GM12875 (cell line): ENCODE measurements at regions not wholly inside any gene's neighbourhood (a gene's known extent, or its start where the extent isn't known, plus 50 kb on each side); places are given as distances from the start of the nearest gene placed in this dataset.

Experiments
- H3K4me3 ChIP-seq: one replicate; pipeline ENCODE4 v1.5.1; 2011; ENCODE audit warnings: low read depth, low read length, control low read depth
- CTCF ChIP-seq: IDR thresholded peaks from 2 replicates; pipeline ENCODE4 v1.5.1; 2011; ENCODE audit warnings: low read depth, mild to moderate bottlenecking, control low read depth, inconsistent platforms, low read length, moderate library complexity, borderline replicate concordance; ENCODE audit not compliant: insufficient read depth

GRCh38 chr11:135075740-135076139, 663.7 kb upstream of the B3GAT1 start:
- peak; percentile 70 for TF ChIP-seq CTCF
- H3K4me3 ChIP-seq: no peak overlapping the region

DNA sequence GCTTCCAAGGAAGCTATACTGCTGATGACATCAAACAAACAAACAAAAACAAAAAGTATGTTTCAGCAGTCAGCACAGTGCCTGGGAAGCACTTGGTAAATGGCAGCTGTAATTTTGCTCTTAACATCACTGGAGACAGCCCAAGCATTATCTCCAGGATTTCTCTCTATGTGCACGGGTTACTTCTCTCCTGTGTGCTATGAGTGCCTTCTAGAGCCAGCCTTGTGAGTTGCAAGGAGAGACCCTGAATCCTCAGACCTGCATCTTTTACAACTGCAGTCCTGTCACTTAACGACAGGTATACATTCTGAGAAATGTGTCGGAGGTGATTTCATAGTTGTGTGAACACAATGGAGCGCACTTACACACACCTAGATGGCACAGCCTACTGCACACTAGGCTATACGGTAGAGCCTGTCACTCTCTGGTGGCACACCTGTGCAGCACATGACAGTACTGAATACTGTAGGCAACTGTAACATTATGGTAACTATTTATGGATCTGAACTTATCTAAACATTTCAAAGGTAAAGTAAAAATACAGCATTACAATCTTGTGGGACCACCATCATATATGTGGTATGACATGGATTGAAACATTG, 662.5 kb upstream of the B3GAT1 start:
- TF ChIP-seq CTCF: no peak
- H3K4me3 ChIP-seq: no peak overlapping the region

- H3K4me3 ChIP-seq: no peak overlapping the region
- TF ChIP-seq CTCF: no peak
These were observed 661.8 kb upstream of the B3GAT1 start for GRCh38 chr11:135073870-135074269.

GRCh38 chr11:135073381-135073780, 661.3 kb upstream of the B3GAT1 start:
- H3K4me3 ChIP-seq: no peak overlapping the region
- TF ChIP-seq CTCF: no peak

GRCh38 chr11:135069890-135070289, 657.8 kb upstream of the B3GAT1 start:
- TF ChIP-seq CTCF: no peak
- H3K4me3 ChIP-seq: no peak overlapping the region

DNA sequence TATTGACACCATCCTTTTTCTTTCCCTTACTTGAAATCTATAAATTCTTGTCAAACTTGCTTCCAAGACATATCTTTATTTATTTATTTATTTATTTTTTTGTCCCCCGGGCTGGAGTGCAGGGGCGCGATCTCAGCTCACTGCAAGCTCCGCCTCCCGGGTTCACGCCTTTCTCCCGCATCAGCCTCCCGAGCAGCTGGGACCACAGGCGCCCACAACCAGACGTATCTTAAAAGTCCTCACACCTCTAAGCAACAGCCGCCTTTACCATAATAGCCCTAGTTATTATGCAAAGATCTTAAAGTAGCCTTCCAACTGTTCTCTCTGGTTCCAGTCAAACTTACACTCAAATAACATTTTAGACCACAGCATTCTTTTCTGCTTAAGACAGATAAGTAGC, 657.0 kb upstream of the B3GAT1 start:
- TF ChIP-seq CTCF: no peak
- no peak overlapping the region for H3K4me3 ChIP-seq

DNA sequence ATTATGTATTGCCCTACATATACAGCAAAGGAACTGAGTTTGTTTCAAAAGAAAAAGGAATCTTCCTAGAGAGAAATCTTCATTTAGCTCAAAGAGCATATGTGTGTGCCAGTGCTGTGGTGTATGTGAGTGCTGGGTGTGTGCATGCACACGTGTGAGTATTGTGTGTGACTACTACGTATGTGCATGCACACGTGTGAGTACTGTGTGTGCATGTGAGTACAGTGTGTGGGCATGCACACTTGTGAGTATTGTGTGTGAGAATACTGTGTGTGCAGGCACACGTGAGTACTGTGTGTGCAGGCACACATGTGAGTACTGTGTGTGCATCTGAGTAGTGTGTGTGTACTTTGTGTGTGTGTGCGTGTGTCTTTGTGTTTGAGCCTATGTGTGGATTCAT, 651.0 kb upstream of the B3GAT1 start:
- no peak overlapping the region for H3K4me3 ChIP-seq
- no peak for TF ChIP-seq CTCF
